ENCODE measurements at regions not wholly inside any gene's neighbourhood (a gene's known extent, or its start where the extent isn't known, plus 50 kb on each side); places are given as distances from the start of the nearest gene placed in this dataset.

- TF ChIP-seq POLR2A (IDR thresholded peaks at IDR 0.05; ENCODE audit: extremely low read depth, insufficient read length) (no peak), CTCF (IDR thresholded peaks at IDR 0.05; ENCODE audit: low read depth, low read length) (no peak), MAX (IDR thresholded peaks at IDR 0.05; ENCODE audit: low read depth, low read length) (no peak)
These were observed 391.3 kb downstream of the CCSER2 start for GRCh38 chr10:84719687-84720086.
